Myocyte (in vitro differentiated cells): ENCODE measurements at regions not wholly inside any gene's neighbourhood (a gene's known extent, or its start where the extent isn't known, plus 50 kb on each side); places are given as distances from the start of the nearest gene placed in this dataset.
"Not testable (repeated sequence)": the region's sequence is repeated elsewhere in the genome, so short reads cannot be mapped to it uniquely, and the experiment has no call there.

Source experiments
- DNase-seq: peaks from one replicate; pipeline ENCODE4 v3.0.0-alpha.2; 2012; ENCODE audit warnings: low read depth

- no peak for DNase-seq
Observed at GRCh38 chr11:122204206-122204605, 88.2 kb upstream of the BLID start.

GRCh38 chr11:122202951-122203456 is 87.0 kb upstream of the BLID start:
- peak; percentile 88 for DNase-seq

DNA sequence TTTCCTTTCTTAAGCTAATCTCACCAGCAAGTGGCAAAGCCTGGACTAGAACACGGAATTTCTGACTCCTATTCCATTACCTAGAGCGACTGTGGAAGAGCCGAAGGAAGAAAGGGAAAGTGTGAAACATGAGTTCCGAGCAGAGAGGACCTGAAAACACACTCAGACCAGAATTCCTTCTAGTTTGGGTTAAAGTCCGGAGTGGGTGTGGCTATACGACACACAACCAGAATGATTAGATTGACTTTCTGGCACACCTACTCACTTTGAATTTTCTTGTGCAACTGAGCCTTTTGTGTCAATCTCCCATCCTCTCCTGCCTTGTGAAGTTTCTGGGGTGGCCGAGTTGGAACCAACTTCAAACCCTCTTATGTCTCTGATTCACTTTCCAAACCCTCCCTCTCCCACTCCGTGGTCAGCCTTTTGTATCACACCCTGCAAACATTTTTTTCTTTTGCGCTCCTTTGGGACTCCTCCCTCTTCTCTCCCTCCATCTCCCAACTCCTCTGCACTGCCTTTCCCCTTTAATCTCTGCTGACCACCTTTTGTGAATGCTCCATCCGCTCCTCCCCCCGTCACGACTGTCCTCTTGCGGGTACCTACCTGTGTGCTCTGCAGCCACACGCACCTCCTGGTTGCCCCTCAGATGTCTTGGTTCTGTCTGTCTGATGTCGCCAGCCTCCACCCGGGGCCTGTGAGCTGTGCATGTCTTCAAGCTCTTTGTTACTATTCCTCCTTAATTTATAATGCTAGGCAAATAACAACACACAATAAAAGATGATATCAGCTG is 86.3 kb upstream of the BLID start:
- peak; percentile 81 for DNase-seq

GRCh38 chr11:122201106-122201505 is 85.1 kb upstream of the BLID start:
- no peak for DNase-seq

DNA sequence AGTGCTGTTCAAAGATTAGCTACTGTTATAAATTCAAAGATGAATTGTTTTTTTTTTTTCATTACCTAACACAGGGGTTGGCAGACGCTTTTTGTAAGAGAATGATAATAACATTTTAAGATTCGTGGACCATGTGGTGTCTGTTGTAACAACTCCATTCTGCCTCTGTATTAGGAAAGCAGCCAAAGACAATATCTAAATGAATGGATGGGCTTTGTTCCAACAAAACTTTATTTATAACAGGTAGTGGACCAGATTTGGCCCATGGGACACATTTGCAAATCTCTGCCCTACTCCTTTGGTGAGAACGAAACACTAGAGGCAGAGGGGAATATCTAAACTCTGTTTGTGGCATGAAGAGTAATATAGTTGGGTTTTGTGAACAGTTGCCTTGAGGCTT is 83.6 kb upstream of the BLID start:
- DNase-seq = no peak

DNA sequence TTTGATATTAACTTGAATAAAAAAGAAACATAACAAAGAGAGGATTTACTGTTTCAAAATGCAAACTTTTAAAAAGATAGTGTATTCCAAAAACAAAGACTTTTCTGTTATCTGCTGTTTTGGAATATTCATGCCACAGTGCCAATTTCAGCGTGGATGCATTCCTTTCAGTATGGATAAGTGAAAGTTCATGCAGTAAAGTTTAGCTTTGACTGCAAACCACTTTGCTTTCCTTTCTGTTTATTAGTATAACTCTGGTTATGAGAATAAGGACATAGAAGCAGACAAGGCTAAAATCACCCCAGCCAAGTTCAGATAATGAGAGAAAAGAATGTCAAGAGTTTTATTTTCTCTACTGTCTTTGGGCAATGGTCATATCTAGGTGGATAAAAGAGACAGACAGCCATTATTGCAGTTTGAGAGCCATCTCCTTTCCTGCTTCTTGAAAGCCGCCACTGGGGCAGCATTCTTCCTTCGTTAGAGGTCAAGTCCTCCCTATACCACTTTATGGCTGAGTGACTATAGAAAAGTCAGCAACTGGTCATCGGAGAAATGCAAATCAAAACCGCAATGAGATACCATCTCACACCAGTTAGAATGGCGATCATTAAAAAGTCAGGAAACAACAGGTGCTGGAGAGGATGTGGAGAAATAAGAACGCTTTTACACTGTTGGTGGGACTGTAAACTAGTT is 82.4 kb upstream of the BLID start:
- no peak for DNase-seq

GRCh38 chr11:122197066-122197987 is 81.3 kb upstream of the BLID start:
- DNase-seq = peak; percentile 91

GRCh38 chr11:122195790-122196189 is 79.8 kb upstream of the BLID start:
- no peak for DNase-seq

DNA sequence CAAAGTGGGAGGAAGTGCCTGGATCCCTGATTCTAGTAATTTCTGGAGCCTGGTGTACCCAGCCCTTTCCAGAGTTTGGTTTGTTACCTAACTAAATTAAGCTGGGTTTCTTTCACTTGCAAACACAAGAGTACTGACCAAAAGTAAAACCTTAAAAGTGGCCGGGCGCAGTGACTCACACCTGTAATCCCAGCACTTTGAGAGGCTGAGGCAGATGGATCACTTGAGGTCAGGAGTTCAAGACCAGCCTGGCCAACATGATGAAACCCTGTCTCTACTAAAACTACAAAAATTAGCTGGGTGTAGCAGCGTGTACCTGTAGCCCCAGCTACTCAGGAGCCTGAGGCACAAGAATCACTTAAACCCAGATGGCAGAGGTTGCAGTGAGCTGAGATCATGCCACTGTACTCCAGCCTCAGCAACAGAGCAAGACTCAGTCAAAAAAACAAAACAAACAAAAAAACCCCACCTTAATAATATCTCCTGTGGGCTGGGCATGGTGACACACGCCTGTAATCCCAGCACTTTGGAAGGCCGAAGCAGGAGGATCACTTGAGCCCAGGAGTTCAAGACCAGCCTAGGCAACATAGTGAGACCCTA is 78.0 kb upstream of the BLID start:
- DNase-seq = not testable (repeated sequence)

DNA sequence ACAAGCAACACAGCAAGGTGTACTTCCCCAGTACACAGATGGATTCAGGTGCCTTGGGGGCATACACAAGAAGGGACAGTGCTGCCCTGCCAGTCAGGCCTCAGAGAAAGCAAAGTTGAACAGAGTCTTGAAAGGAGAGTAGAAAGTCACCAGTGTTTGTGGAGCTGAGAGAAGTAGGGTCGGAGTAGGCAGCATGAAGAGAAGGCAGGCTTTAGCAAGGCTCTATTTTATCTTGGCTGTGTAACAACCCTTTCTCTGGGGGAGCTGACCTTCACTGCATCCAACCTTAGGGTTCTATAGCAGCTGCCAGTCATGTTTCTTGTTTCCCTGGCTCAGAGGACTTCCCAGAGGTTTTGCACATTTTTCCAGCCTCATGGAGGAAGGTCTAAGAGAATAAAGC is 77.4 kb upstream of the BLID start:
- no peak for DNase-seq

DNA sequence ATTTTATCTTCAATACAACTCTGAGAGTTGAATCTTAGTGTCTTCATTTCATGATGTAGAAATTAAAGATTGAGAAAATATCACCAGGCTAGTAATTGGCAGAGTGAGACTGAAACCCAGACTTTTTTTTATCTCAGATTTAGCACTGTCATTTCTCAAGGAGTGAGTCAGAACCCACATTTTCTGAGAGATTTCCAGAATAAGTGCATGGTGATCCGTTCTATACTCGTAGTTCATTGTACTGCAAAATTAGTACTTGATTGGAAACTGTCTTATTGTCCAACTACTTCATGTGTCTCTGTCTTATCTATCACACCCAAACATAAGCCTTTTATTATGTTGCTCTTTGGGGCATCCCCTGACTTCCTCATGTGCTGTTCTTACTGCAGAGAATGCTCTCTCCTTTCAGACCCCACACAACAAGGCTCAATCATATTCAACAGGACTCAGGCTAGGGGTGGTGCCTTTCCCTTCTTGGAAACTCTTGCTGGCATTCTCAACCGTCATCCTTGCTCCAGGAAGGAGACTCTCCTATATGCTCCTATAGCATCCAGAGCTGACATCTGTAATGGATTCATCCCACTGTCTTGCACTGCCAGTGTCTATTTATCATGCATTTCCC is 76.7 kb upstream of the BLID start:
- DNase-seq = no peak

GRCh38 chr11:122190768-122191167 is 74.8 kb upstream of the BLID start:
- DNase-seq = no peak

DNA sequence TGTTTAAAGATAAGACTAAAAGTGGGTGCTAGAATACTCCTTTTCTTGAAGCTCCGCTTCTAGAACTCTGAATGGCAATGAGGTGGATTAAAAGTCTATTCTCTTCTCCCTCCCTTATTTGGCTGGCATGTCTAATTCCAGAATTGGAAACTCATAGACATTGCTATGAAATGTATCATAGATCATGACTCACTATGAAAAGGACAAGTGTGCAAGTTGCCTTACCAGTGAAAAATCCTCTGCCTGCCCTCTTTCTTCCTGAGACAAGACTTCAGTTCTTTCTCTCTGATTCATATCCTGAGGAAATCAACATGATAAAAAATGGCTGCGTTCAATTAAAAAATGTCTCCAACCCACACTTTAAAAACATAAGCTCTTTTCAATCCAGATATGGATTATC is 73.2 kb upstream of the BLID start:
- peak; percentile 91 for DNase-seq

DNA sequence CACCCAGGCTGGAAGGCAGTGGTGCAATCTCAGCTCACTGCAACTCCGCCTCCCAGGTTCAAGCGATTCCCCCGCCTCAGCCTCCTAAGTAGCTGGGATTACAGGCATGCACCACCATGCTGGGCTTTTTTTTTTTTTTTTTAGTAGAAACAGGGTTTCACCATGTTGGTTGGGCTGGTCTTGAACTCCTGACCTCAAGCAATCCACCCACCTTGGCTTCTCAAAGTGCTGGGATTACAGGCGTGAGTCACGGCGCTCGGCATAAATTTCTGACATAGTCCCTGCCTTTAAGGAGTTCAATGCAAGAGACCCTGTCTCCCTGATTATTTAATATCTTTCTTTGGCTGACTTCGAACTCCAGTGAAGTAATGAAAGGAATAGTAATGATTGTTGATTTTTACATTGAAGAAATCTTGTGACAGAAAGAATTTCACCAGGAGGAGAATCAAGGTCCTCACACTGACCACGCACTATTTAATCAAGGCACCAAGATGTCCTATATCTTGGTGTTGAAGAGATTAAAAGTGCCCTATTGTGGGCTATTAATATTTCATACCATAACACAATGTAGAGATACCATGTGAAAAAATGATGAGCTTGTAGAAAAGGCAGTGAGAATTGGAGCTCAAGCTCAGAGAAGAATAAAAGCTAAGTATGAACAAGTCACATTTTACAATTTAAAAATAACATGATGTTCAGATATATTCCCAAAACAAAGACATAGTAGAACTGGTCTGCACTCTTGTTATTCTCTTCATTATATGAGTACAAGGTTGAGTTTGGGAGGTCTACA is 71.6 kb upstream of the BLID start:
- DNase-seq = no peak

- DNase-seq = peak; percentile 57
Observed at GRCh38 chr11:122186439-122187080, 70.5 kb upstream of the BLID start.

GRCh38 chr11:122183933-122184332 is 67.9 kb upstream of the BLID start:
- no peak for DNase-seq

DNA sequence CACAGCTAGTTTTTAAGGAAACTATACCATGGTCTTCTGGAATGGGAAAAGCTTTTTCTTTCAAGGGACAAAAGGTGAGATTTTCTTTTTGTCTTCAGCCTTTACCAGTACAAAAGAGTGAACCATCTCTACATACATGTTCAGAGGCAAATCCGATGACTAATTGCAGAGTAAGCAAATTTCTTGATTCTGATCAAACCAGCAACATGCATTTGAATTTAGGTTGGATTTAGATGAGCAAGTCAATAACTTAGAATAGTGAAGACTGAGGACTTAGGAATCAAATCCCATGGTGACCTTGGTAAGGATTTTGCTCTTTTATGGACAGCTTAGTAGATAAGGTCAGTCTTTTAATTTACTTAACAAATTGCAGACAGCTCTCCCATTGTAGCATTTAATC is 65.9 kb upstream of the BLID start:
- no peak for DNase-seq

DNA sequence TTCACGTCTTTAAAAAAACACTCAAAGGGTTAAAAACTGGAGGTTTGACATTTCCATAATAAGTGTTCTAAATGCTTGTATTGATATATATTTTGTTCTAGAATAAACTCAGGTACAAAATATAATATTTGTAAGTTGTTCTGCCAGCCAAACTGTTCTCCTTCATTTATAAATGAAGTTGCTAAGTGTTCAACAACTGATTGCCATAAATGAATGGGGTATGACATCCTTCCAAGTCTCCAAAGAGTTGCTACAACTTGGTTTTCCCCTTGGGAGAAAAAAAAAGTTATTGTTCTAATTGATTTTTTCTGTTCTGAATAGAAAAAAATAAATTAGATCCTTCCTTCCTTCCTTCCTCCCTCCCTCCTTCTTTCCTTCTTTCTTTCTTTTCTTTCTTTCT is 65.4 kb upstream of the BLID start:
- no peak for DNase-seq
